Stimulated activated naive B cell treated with anti-CD40 and anti-IgM and Interleukin-4, amounts not matched to agents 10 μg/mL and 1 μg/mL and 100 μg/mL, for 72 hours (primary cell): ENCODE measurements at regions not wholly inside any gene's neighbourhood (a gene's known extent, or its start where the extent isn't known, plus 50 kb on each side); places are given as distances from the start of the nearest gene placed in this dataset.
"Not testable (repeated sequence)": the region's sequence is repeated elsewhere in the genome, so short reads cannot be mapped to it uniquely, and the experiment has no call there.

Source experiments
- ATAC-seq, 2 donors: fragments of 150-1000 bp; cut with Tn5 transposase; replicated peaks; 2 replicates each; pipeline ENCODE4 v1.10.0; 2021; ENCODE audit warnings: moderate library complexity in 1 of 2
- DNase-seq: peaks from one replicate; pipeline ENCODE4 v3.0.0; 2021
- H3K27ac Mint-ChIP-seq: one replicate; pipeline ENCODE4 v1.8.0; 2022; ENCODE audit warnings: mild to moderate bottlenecking, mixed read lengths
- H3K27me3 Mint-ChIP-seq, 2 donors: one replicate each; pipeline ENCODE4 v1.8.0; 2022; ENCODE audit warnings: mixed read lengths in 2 of 2
- H3K36me3 Mint-ChIP-seq, 2 donors: one replicate each; pipeline ENCODE4 v1.8.0; 2022; ENCODE audit warnings: mixed read lengths in 2 of 2, mild to moderate bottlenecking in 1 of 2
- H3K4me1 Mint-ChIP-seq, 2 donors: one replicate each; pipeline ENCODE4 v1.8.0; 2022; ENCODE audit warnings: mixed read lengths in 2 of 2, mild to moderate bottlenecking in 1 of 2
- H3K4me3 Mint-ChIP-seq, 2 donors: one replicate each; pipeline ENCODE4 v1.8.0; 2022; ENCODE audit warnings: mild to moderate bottlenecking in 2 of 2, mixed read lengths in 2 of 2, moderate library complexity in 1 of 2
- H3K9me3 Mint-ChIP-seq, 2 donors: one replicate each; pipeline ENCODE4 v1.8.0; 2022; ENCODE audit warnings: mixed read lengths in 2 of 2, mild to moderate bottlenecking in 1 of 2

DNA sequence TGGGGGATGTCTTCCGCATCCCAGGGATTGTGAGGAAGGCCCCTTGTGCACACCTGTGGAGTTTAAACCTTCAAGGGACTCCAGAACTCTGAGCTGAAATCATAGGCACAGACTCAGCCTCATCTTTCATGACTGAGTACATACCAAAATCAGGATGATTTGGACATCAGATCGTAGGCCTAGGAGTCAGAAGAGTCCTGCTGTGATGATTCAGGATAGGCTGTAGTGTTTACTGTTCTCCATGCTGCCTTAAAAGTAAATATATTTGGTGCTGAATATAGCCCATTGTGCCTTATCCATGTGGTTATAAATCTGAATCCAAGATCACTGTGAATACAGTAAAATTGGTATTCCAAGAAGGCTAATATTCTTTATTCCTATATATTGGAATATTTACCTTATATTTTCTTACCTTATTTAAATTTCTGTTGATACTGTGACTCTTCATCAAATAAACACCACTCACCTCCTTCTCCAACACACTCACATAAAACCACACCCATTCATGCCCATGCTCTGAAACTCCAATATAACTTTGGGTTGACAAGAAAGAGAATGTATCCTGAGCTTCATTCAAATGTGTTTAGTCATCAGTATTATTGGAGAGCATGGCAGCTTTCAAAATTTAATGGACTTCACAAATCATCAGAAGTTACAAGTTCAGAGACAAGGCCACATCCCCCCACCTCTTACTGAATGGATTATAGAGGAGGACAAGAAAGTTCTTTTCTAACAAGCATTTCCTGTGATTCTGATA lies 561.4 kb upstream of the LINC00305 start:
- no peaks in the 10 kb centered on the region for H3K27me3 Mint-ChIP-seq
- peaks cover 3 to 4% of the 10 kb centered on the region in 2 donors for H3K9me3 Mint-ChIP-seq
- DNase-seq (no peak), ATAC-seq (no peak)
- H3K36me3 Mint-ChIP-seq, result peaks cover 5 to 7% of the 10 kb centered on the region in 2 donors
- H3K4me1 Mint-ChIP-seq, result peaks cover 12 to 25% of the 10 kb centered on the region in 2 donors
- no peak overlapping the region for H3K27ac Mint-ChIP-seq
- no peak overlapping the region for H3K4me3 Mint-ChIP-seq

DNA sequence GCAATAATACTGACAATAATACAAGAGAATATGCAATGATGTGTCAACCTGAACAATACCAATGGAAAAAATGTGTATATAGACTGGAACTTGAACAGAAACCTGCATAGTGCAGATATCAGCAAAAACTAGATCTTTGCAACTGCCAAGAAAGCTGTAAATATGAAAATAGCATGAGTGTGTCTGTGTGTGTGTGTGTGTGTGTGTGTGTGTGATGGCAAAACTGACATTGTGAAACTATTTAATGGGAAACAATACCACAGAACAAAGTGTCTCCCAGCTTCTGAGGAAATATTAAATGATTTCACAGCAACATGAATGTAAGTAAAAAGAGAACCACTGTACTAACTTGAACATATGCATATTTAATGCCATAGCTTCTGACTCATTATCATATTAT lies 558.2 kb upstream of the LINC00305 start:
- H3K27me3 Mint-ChIP-seq, result no peaks in the 10 kb centered on the region
- peaks cover 3 to 7% of the 10 kb centered on the region in 2 donors for H3K4me1 Mint-ChIP-seq
- H3K27ac Mint-ChIP-seq, result no peak overlapping the region
- no peaks in the 10 kb centered on the region for H3K36me3 Mint-ChIP-seq
- DNase-seq, result no peak
- ATAC-seq, result peak; percentile 60 to 63
- H3K4me3 Mint-ChIP-seq, result no peak overlapping the region
- H3K9me3 Mint-ChIP-seq, result peaks cover 2 to 4% of the 10 kb centered on the region in 2 donors

DNA sequence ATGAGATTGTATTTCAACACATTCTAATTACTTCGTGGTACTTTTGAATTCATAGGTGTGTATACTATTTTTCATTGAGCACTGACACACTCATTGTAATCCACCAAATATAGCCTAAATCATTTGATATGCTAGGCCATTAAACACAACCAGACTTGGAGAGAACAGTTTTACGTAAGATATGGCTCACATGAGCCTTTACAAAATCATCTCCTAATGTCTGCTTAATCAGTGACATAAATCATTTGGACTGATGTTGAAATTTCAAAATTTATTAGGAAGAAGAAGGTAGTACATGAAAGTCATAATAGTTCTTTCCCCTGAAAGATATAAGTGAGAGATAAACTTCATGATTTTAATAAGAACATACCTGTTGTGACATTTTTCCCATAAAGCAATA lies 550.2 kb upstream of the LINC00305 start:
- Mint-ChIP-seq H3K27ac (no peak overlapping the region), H3K4me1 (peaks cover 6 to 12% of the 10 kb centered on the region in 2 donors), H3K36me3 (peaks cover 2 to 6% of the 10 kb centered on the region in 2 donors), H3K4me3 (no peak overlapping the region), H3K9me3 (peaks cover 8 to 11% of the 10 kb centered on the region in 2 donors), H3K27me3 (peaks cover 0 to 5% of the 10 kb centered on the region in 2 donors)
- ATAC-seq (no peak), DNase-seq (no peak)

DNA sequence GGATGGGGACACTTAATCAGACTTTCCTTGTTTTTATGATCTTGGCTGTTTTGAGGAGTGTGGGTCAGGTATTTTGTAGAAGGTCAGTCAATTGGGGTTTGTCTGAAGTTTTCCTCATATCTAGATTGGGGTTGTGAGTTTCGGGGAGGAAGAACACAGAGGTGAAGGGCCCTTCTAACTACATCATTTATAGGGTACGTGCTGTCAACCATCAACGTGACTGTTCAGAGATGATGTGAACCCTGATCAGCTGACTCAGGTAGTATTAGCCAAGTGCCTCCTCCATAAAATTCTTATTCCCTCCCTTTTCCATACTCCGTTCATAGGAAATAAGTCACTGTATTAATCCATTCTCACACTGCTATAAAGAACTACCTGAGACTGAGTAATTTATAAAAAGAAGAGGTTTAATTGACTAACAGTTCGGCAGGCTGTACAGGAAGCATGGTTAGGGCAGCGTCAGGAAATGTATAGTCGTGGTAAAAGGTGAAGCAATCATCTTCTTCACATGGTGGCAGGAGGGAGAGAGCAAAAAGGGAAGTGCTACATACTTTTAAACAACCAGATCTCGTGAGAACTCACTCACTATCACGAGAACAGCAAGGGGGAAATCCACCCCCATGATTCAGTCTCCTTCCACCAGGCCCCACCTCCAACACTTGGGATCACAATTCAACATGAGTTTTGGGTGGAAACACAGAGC lies 547.1 kb upstream of the LINC00305 start:
- Mint-ChIP-seq H3K4me3 (no peak overlapping the region), H3K27me3 (peaks cover 0 to 2% of the 10 kb centered on the region in 2 donors), H3K36me3 (peaks cover 2 to 6% of the 10 kb centered on the region in 2 donors), H3K27ac (peak overlapping the region; percentile 20), H3K4me1 (peaks cover 7 to 15% of the 10 kb centered on the region in 2 donors), H3K9me3 (peaks cover 8 to 11% of the 10 kb centered on the region in 2 donors)
- ATAC-seq (peak; percentile 75 to 82), DNase-seq (peak; percentile 8)

DNA sequence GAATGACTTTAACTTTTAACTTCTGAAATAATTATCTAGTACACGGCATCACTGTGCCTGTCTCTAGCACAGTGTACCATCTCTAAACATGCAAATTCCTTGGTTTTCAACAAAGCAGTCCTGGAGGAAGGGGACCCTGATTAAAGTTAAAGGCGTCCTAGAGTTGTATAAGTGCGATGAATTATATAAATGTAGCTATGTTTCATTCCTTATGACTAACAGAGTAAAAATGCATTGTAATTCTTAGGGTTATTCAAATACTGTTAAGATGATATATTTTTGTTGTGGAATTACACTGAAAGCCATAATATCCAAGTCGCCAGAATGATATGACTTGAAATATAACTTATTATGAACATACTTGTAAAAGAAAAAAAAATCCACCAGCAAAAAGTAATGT lies 544.9 kb upstream of the LINC00305 start:
- H3K27ac Mint-ChIP-seq, result no peak overlapping the region
- ATAC-seq, result no peak
- no peak for DNase-seq
- H3K27me3 Mint-ChIP-seq, result peaks cover 0 to 4% of the 10 kb centered on the region in 2 donors
- H3K4me1 Mint-ChIP-seq, result peaks cover 8 to 17% of the 10 kb centered on the region in 2 donors
- H3K4me3 Mint-ChIP-seq, result no peak overlapping the region
- H3K9me3 Mint-ChIP-seq, result peaks cover 8 to 11% of the 10 kb centered on the region in 2 donors
- peaks cover 2 to 6% of the 10 kb centered on the region in 2 donors for H3K36me3 Mint-ChIP-seq

DNA sequence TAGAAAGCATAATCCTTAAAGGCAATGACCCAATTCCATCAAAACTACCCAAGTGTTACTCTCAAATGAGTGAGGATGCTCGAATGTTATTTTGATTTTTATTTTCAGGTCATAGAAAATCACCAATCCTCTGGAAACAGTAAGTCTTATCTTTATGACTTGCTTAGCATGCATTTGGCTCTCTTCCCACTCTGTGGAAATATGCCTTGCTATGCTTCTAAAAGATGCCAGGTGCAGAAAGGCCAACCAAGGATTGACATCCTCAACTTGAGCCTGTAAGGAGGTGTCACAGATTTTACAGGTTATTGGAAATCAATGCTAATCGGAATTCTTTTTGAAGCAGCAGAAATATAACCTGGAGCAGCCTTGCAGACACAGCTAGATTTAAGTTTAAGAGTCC lies 543.9 kb upstream of the LINC00305 start:
- no peak overlapping the region for H3K4me3 Mint-ChIP-seq
- peaks cover 2 to 6% of the 10 kb centered on the region in 2 donors for H3K36me3 Mint-ChIP-seq
- no peak for DNase-seq
- H3K9me3 Mint-ChIP-seq, result peaks cover 6 to 8% of the 10 kb centered on the region in 2 donors
- H3K4me1 Mint-ChIP-seq, result peaks cover 8 to 17% of the 10 kb centered on the region in 2 donors
- no peak for ATAC-seq
- H3K27ac Mint-ChIP-seq, result no peak overlapping the region
- H3K27me3 Mint-ChIP-seq, result peaks cover 0 to 4% of the 10 kb centered on the region in 2 donors

DNA sequence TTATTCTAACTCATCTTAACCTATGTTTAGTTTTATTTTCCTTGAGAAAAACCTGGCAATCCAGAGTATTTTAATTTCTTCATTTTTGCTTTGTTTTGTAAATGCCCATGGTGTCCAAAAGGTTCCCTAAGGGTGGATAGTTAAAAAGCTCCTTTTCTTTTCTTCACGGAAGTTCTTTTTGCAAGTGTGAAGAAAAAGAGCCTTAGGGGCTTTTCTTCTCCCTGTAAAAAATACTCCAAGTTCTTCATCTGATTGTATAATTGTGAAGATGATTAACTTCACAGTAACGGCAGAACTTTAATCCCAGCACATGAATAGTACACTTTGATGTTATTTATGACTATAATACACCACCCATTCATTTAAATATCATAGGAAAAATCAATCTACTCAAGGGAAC lies 530.2 kb upstream of the LINC00305 start:
- no peak for DNase-seq
- peaks cover 2 to 11% of the 10 kb centered on the region in 2 donors for H3K4me1 Mint-ChIP-seq
- no peak overlapping the region for H3K27ac Mint-ChIP-seq
- H3K9me3 Mint-ChIP-seq, result peaks cover 1 to 14% of the 10 kb centered on the region in 2 donors
- H3K4me3 Mint-ChIP-seq, result no peak overlapping the region
- H3K27me3 Mint-ChIP-seq, result peaks cover 0 to 7% of the 10 kb centered on the region in 2 donors
- no peak for ATAC-seq
- peaks cover 0 to 5% of the 10 kb centered on the region in 2 donors for H3K36me3 Mint-ChIP-seq

DNA sequence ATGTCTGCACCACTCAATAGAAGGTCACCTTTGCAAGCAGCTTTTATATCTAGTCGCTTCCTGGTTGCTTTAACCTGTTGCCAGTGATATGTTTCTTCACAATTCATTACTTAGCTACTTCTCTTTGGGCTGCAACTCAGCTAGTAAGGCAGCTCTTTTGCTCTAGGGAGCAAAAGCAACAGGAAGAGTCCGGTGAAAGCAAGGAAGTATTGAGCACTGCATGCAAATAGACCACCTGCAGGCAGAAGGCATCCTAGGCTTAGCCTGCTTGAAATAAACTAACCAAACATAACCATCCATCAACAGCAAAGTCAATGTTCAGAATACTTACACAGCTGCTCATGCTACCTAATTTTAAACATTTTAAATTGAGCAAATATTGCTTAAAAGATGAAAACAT lies 529.2 kb upstream of the LINC00305 start:
- H3K9me3 Mint-ChIP-seq, result peaks cover 3 to 11% of the 10 kb centered on the region in 2 donors
- peaks cover 2 to 11% of the 10 kb centered on the region in 2 donors for H3K4me1 Mint-ChIP-seq
- DNase-seq, result no peak
- H3K4me3 Mint-ChIP-seq, result no peak overlapping the region
- H3K27me3 Mint-ChIP-seq, result peaks cover 0 to 7% of the 10 kb centered on the region in 2 donors
- H3K36me3 Mint-ChIP-seq, result peaks cover 0 to 5% of the 10 kb centered on the region in 2 donors
- no peak for ATAC-seq
- peak overlapping the region; percentile 9 for H3K27ac Mint-ChIP-seq

DNA sequence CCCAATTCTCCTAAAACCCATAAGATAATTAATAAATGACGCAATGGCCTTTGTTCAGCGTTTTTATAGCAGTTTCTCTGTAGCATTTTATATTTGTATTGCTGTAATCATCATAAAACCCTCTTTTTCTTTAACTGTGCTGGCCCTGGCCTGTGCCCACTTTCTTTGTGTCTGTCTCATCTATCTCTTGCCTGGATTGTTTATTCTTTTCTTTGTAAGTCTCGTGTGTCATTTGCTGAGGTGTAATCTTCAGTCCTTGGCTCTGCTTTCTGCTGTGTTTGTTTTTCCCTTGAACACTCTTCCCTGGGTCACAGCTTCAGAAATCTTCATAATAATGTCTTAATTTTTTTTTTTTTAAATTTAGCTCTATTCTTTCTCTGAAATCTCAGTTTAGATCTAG lies 525.8 kb upstream of the LINC00305 start:
- Mint-ChIP-seq H3K9me3 (peaks cover 0 to 3% of the 10 kb centered on the region in 2 donors), H3K27ac (no peak overlapping the region), H3K4me3 (no peak overlapping the region), H3K36me3 (no peaks in the 10 kb centered on the region), H3K27me3 (no peaks in the 10 kb centered on the region), H3K4me1 (peaks cover 2 to 11% of the 10 kb centered on the region in 2 donors)
- ATAC-seq (no peak), DNase-seq (no peak)

DNA sequence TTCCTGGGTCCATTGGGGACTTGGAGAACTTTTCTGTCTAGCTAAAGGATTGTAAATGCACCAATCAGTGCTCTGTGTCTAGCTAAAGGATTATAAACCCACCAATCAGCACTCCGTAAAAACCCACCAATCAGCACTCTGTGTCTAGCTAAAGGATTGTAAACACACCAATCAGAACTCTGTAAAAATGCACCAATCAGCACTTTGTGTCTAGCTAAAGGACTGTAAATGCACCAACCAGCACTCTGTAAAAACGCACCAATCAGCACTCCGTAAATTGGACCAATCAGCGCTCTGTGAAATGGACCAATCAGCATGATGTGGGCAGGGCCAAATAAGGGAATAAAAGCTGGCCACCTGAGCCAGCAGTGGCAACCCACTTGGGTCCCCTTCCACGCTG lies 522.4 kb upstream of the LINC00305 start:
- H3K36me3 Mint-ChIP-seq, H3K9me3 Mint-ChIP-seq, H3K4me1 Mint-ChIP-seq, H3K27ac Mint-ChIP-seq, H3K27me3 Mint-ChIP-seq, H3K4me3 Mint-ChIP-seq, ATAC-seq, DNase-seq: not testable (repeated sequence)

DNA sequence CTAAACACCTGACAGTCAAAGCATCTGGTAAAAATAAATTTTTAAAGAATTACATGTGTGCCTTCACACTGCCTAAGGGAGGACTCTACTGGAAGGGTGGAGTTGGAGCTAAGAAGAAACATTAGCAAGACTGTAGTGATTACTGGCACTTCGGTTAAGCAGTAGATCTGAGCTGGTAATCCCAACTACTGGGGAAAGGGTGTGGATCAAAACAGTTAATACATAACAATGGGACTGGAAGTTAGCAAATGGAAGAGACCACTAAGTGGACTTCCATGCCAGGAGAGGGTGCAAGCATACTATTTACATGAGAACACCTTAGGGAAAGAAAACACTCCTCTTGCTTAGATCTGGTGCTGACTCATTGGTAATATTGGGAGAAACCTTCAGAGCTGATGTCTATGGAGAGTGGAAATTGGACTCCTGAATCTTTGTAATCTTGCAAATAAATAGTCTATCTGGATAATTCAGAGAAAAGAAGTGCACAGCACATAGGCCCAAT lies 519.6 kb upstream of the LINC00305 start:
- no peak overlapping the region for H3K4me3 Mint-ChIP-seq
- DNase-seq, result no peak
- ATAC-seq, result no peak
- no peaks in the 10 kb centered on the region for H3K27me3 Mint-ChIP-seq
- H3K36me3 Mint-ChIP-seq, result no peaks in the 10 kb centered on the region
- no peaks in the 10 kb centered on the region for H3K4me1 Mint-ChIP-seq
- peaks cover 0 to 1% of the 10 kb centered on the region in 2 donors for H3K9me3 Mint-ChIP-seq
- no peak overlapping the region for H3K27ac Mint-ChIP-seq

DNA sequence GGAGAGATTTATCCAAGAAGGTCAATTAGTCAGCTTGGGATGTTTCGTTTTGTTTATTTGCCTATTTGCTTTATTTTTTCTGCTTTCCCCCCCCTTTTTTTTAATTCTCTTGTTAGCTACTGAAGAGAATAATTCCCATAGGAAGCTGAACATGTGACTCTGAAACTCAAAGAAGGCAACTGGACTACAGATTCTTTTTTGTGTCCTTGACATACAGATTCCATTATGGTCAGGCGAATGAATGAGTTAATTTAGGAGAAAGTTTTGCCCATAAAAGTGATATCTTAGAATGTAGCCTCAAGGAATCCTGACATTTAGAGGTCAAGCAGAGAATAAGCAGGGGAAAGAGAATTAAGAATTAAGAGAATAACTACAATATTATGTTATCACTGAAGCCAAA lies 514.2 kb upstream of the LINC00305 start:
- DNase-seq (no peak), ATAC-seq (no peak)
- Mint-ChIP-seq H3K4me3 (no peak overlapping the region), H3K27ac (no peak overlapping the region), H3K27me3 (peaks cover 0 to 5% of the 10 kb centered on the region in 2 donors), H3K36me3 (no peaks in the 10 kb centered on the region), H3K9me3 (no peaks in the 10 kb centered on the region), H3K4me1 (no peaks in the 10 kb centered on the region)

DNA sequence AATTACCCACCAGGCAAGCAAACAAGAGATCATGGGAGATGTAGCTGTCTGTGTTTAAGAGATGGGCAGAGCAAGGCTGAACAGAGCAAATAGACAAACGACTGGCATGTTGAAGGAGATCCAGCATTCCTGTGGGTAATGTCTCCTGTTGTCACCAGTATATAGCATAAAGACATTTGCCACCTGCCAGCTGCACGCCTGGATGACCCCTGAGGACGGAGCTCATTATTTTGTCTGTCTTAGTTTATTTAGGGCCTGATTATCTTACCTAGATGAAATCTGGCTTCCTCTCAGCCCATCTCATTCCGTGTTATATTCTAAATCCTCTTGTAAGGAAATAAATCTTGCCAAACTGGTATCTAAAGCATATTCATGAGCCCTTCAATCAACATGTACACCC lies 510.3 kb upstream of the LINC00305 start:
- no peak overlapping the region for H3K27ac Mint-ChIP-seq
- no peaks in the 10 kb centered on the region for H3K4me1 Mint-ChIP-seq
- H3K36me3 Mint-ChIP-seq, result no peaks in the 10 kb centered on the region
- DNase-seq, result no peak
- ATAC-seq, result no peak
- no peak overlapping the region for H3K4me3 Mint-ChIP-seq
- no peaks in the 10 kb centered on the region for H3K9me3 Mint-ChIP-seq
- peaks cover 0 to 5% of the 10 kb centered on the region in 2 donors for H3K27me3 Mint-ChIP-seq

DNA sequence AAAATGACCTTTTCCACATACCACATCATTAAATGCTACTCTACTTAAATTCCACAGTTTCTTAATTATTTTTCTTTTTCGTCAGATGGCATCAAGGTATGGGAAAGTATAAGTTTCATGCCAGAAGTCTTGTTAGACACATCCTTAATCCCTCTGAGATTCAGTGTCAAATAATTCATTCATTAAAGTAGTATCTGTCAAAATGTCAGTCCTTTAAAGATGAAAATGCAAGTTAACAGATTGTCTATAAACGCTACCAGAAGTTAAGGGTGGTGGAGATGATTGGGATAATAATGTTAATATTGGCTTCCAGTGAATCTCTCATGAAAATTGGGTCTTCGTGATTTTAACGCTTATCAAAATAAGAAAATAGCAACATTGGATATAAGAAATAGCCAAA lies 504.2 kb upstream of the LINC00305 start:
- H3K36me3 Mint-ChIP-seq, result no peaks in the 10 kb centered on the region
- H3K4me1 Mint-ChIP-seq, result no peaks in the 10 kb centered on the region
- H3K9me3 Mint-ChIP-seq, result no peaks in the 10 kb centered on the region
- H3K4me3 Mint-ChIP-seq, result no peak overlapping the region
- DNase-seq, result no peak
- ATAC-seq, result no peak
- H3K27me3 Mint-ChIP-seq, result peaks cover 0 to 8% of the 10 kb centered on the region in 2 donors
- no peak overlapping the region for H3K27ac Mint-ChIP-seq
